GM18870 (cell line): ENCODE measurements at regions not wholly inside any gene's neighbourhood (a gene's known extent, or its start where the extent isn't known, plus 50 kb on each side); places are given as distances from the start of the nearest gene placed in this dataset.
"Not testable (repeated sequence)": the region's sequence is repeated elsewhere in the genome, so short reads cannot be mapped to it uniquely, and the experiment has no call there.

Source experiments
- ATAC-seq: cut with Tn5 transposase; IDR thresholded peaks from one replicate; pipeline ENCODE4 v1.9.1; 2021; ENCODE audit warnings: moderate library complexity; ENCODE audit not compliant: unreplicated experiment

DNA sequence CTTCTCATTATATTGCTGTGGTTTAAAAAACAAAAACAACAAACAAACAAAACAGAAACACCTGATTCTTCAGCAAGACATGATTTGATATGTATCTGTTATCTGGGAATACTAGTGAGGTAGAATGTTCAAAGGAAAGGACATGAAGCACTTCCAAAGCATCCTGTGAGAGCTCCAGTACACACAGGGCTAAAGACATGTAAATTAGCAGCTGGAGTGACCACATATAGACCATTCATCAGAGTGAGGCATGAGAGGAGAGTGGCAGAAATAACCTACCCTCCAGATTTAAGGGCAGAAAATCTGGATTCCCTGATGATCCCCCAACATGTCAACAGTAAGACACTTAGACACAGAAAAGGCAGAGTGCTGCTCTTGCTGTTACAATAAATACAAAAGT lies 260.5 kb upstream of the CHRM3 start:
- ATAC-seq = no peak

- ATAC-seq = no peak
Measured at GRCh38 chr1:239125027-239125426, 261.3 kb upstream of the CHRM3 start.

DNA sequence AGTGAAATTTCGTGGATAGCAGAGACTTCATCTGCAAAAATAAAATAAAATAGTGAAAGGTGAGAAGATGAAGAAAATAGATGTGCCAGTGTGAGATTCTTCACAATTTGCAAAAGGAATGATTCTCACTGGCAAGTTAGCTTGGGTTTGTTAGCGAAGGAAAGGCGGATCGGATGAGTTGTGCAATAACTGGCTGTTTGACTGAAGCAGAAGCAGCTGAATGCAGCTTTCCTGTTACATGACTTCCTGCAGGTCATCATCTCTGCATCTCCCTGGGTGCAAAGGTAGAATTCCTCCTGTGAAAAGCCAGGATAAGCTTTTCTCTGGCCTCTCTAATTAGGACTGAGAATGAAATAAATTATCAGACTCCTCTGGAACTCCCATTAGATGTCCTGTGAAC lies 263.1 kb upstream of the CHRM3 start:
- ATAC-seq = no peak

- no peak for ATAC-seq
Measured at GRCh38 chr1:239112101-239112935, 274.1 kb upstream of the CHRM3 start.

- ATAC-seq = no peak
Measured at GRCh38 chr1:239107676-239108075, 278.7 kb upstream of the CHRM3 start.

DNA sequence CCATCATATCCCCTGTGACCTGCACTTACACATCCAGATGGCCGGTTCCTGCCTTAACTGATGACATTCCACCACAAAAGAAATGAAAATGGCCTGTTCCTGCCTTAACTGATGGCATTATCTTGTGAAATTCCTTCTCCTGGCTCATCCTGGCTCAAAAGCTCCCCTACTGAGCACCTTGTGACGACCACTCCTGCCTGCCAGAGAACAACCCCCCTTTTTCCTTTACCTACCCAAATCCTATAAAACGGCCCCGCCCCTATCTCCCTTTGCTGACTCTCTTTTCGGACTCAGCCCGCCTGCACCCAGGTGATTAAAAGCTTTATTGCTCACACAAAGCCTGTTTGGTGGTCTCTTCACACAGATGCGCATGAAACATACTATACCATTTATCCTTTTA lies 279.7 kb upstream of the CHRM3 start:
- ATAC-seq = not testable (repeated sequence)

GRCh38 chr1:239098400-239099037 lies 287.8 kb upstream of the CHRM3 start:
- no peak for ATAC-seq

DNA sequence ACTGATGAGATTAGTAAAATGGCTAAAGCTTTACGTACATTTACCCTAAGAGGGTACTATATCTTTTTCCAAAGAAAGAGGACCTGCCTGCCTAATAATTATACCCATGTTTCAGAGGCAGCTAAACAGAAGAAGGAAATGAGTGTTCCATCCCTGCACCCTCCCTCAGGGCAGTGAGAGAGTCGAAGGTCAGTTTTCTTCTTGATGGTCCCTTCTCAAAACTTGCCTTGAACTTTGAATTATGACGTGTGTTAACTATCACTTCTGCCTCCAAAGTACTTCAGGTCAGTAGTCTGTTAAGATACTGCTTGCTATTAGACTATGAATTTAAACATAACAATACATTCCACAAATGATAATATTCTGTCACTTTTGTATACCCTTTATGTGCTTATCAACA lies 294.8 kb upstream of the CHRM3 start:
- no peak for ATAC-seq

- no peak for ATAC-seq
Measured at GRCh38 chr1:239084459-239085080, 301.8 kb upstream of the CHRM3 start.

- not testable (repeated sequence) for ATAC-seq
Measured at GRCh38 chr1:239081947-239082346, 304.4 kb upstream of the CHRM3 start.

DNA sequence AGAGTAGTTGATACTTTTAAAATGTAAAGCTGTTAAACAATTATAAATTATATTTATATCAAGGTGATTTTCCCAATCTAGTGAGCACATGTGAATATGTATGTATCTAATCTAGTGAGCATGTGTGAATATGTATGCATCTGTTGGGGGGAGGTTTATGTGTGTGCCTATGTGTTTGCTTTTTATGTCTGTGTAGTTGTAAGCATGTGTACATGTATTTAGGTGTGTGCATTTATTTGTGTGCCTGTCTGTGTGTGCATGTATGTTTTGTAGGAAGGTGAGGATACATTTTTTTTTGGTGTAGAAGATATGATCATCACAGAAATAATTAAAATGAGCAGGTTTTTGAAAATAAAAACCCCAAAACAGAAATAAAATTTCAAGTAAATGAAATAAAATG lies 318.9 kb upstream of the CHRM3 start:
- ATAC-seq = no peak

GRCh38 chr1:239067058-239067457 lies 319.3 kb upstream of the CHRM3 start:
- ATAC-seq = no peak

- ATAC-seq = no peak
Measured at GRCh38 chr1:239061770-239062169, 324.6 kb upstream of the CHRM3 start.

GRCh38 chr1:239058190-239058589 lies 328.2 kb upstream of the CHRM3 start:
- no peak for ATAC-seq

- ATAC-seq = no peak
Measured at GRCh38 chr1:239056940-239057339, 329.4 kb upstream of the CHRM3 start.

GRCh38 chr1:239053279-239053678 lies 333.1 kb upstream of the CHRM3 start:
- ATAC-seq = no peak

DNA sequence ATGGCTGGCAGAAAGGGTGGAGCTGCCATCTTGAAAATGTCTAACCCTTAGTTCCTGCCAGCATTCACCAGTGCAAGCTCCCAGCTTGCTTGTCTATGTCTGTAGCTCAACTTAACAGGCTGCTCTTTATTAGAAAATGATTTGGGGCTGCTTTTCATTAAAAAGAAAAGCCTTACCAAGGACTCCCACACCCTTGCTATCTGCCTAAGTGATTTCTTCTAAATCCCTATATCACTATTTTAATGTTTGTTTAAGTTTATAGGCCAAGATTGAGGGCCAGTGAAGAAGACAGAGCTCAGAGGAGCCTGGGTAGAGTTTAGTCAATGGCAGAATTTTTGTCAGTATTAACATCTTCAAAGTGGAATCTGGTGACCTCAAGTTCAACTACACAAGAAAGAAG lies 336.8 kb upstream of the CHRM3 start:
- no peak for ATAC-seq

DNA sequence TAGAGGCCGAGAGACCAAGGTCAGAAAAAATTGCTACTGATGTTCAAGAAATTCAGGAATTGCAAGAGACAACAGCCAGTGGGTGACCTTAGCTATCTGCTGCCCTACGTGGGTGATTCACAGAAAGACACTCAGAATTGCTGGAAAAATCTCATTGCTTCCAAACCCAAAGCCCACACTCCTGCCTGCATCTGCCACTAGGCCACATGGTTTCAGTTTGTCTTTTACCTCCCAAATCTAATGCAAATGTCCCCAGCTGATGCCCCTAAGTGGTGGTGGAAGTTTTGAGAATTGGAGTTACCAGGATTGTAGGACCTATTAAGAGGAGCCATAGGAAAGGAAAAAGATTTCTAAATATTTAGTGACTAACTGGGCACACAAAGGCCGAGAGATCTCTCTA lies 341.5 kb upstream of the CHRM3 start:
- no peak for ATAC-seq

DNA sequence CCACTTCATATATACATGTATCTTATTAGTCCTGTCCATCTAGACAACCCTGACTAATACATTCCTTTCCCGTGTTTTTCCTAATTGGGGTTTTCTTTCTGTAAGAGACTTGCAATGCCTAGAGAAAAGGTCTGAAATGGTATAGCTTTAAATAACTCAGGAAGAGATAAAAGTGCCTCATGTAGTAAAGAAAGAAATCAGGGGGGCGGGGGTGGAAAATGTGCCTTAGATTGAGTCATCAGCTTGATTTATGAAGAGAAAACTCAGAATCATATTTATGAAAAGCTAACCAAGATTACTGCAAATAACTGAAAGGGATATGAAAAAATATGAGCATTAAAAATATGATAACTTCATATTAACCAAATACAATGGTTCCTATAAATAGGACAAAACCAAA lies 345.8 kb upstream of the CHRM3 start:
- no peak for ATAC-seq

DNA sequence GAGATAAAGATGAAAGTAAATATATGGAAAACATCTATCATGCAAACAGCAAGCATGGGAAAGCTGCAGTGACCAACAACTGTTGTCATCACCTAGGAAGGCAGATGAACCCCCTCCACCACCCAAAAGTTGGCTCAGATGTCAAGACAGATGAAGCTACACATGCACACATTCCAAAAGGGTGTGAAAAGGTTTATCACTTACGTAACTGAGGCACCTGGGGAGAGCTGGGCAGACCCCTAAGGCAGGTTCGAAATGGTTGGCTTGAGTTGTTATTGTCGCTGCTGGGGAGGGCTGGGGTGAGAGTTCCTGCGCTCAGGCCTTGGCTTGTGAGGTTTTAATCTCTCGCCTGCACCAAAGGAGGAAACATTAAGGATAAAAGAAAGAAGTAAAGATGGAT lies 355.1 kb upstream of the CHRM3 start:
- ATAC-seq = no peak

DNA sequence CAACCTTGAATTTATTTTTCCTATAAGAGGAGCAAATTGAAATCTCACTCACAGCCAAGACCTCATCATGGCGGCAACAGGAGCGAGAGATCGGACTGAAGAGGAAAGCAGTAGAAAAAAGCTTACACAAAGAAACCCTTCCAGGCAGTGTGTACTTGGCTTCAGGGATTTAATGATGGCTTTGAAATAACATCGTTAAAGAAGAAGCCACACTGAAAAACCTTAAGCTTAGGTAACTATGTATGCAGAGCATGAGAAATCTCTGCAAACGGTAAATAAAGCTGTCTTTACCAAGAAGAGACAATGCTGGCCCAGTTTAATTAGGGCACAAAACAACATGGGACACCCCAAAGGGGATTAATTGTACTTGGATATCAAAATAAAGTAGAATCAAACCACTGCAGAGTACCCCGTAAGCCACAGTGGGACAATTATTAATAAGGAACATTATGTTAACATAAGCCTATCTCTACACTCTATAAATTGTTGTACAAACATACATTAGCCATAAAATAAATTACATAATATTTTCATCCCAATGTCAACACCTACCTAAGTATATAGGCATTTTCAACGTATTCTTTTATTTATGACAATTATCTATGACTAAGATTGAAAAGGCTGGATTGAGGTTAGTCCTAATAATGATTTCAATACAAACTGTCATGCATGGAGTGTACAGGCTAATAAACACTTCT lies 360.2 kb upstream of the CHRM3 start:
- no peak for ATAC-seq

GRCh38 chr1:239025223-239025622 lies 361.1 kb upstream of the CHRM3 start:
- ATAC-seq = peak; percentile 55
